Left ventricle myocardium superior (tissue), 1 donor: ENCODE measurements at regions not wholly inside any gene's neighbourhood (a gene's known extent, or its start where the extent isn't known, plus 50 kb on each side); places are given as distances from the start of the nearest gene placed in this dataset.
"Not testable (repeated sequence)": the region's sequence is repeated elsewhere in the genome, so short reads cannot be mapped to it uniquely, and the experiment has no call there.

ENCODE experiments used
- ATAC-seq: fragments of 200-7000 bp; cut with Tn5 transposase; one replicate; pipeline ENCODE4 v1.9.1; 2020; ENCODE audit warnings: mild to moderate bottlenecking, moderate library complexity
- DNase-seq: peaks from one replicate; pipeline ENCODE4 v3.0.0-alpha.2; 2020
- intact Hi-C: fragments of 100-400 bp; cut with micrococcal nuclease; formaldehyde crosslinking; loops from one replicate; pipeline ENCODE4 v1.11.0; 2022
- donor health status: DM: no; HTN: yes; CAD: no; lungs with severe emphysema.

- ATAC-seq, intact Hi-C loops, DNase-seq: not testable (repeated sequence)
These were observed 366.7 kb downstream of the SRGAP2C start for GRCh38 chr1:121551491-121551890.

- intact Hi-C loops, DNase-seq, ATAC-seq: not testable (repeated sequence)
These were observed 371.8 kb downstream of the SRGAP2C start for GRCh38 chr1:121556560-121556959.

GRCh38 chr1:121558034-121558433 is 373.3 kb downstream of the SRGAP2C start:
- ATAC-seq, DNase-seq, intact Hi-C loops: not testable (repeated sequence)

GRCh38 chr1:121558514-121558913 is 373.7 kb downstream of the SRGAP2C start:
- intact Hi-C loops: no loop called here
- ATAC-seq: peak; percentile 64
- no peak for DNase-seq

- ATAC-seq (no peak), DNase-seq (no peak)
- intact Hi-C loops: no loop called here
These were observed 381.6 kb downstream of the SRGAP2C start for GRCh38 chr1:121566346-121566745.

GRCh38 chr1:121569428-121569827 is 384.7 kb downstream of the SRGAP2C start:
- ATAC-seq: no peak
- DNase-seq: no peak
- intact Hi-C loops: no loop called here

- ATAC-seq, intact Hi-C loops, DNase-seq: not testable (repeated sequence)
These were observed 389.2 kb downstream of the SRGAP2C start for GRCh38 chr1:121573881-121574504.

GRCh38 chr1:121574505-121574899 is 389.7 kb downstream of the SRGAP2C start:
- DNase-seq, intact Hi-C loops, ATAC-seq: not testable (repeated sequence)

- intact Hi-C loops, ATAC-seq, DNase-seq: not testable (repeated sequence)
These were observed 398.1 kb downstream of the SRGAP2C start for GRCh38 chr1:121582898-121583297.

GRCh38 chr1:121586369-121587229 is 401.8 kb downstream of the SRGAP2C start:
- DNase-seq (no peak), ATAC-seq (no peak)
- intact Hi-C loops: no loop called here

GRCh38 chr1:121587230-121587569 is 402.4 kb downstream of the SRGAP2C start:
- intact Hi-C loops: no loop called here
- no peak for DNase-seq
- ATAC-seq: no peak

GRCh38 chr1:121587777-121588176 is 403.0 kb downstream of the SRGAP2C start:
- DNase-seq (no peak), ATAC-seq (no peak)
- intact Hi-C loops: no loop called here

- no peak for DNase-seq
- ATAC-seq: no peak
- intact Hi-C loops: no loop called here
These were observed 409.3 kb downstream of the SRGAP2C start for GRCh38 chr1:121594096-121594495.

- intact Hi-C loops: no loop called here
- DNase-seq (no peak), ATAC-seq (no peak)
These were observed 410.3 kb downstream of the SRGAP2C start for GRCh38 chr1:121595089-121595488.

GRCh38 chr1:121604843-121605444 is 420.2 kb downstream of the SRGAP2C start:
- DNase-seq, intact Hi-C loops, ATAC-seq: not testable (repeated sequence)

- intact Hi-C loops, ATAC-seq: not testable (repeated sequence)
These were observed 422.7 kb downstream of the SRGAP2C start for GRCh38 chr1:121607499-121607898.

More at GRCh38 chr1:121607499-121607898, 422.7 kb downstream of the SRGAP2C start:
- DNase-seq: not testable (repeated sequence)
